Breast epithelium (tissue), 4 donors: ENCODE measurements at regions not wholly inside any gene's neighbourhood (a gene's known extent, or its start where the extent isn't known, plus 50 kb on each side); places are given as distances from the start of the nearest gene placed in this dataset.

ENCODE experiments used
- DNase-seq, 2 donors: peaks; one replicate each; pipeline ENCODE4 v3.0.0-alpha.2; 2019; ENCODE audit warnings: low spot score in 2 of 2
- H3K27ac ChIP-seq, 2 donors: fragments of 200-600 bp; sonication (generic) in 1 of 2; one replicate each; pipeline ENCODE4 v1.5.1; 2016 to 2019; ENCODE audit warnings: mild to moderate bottlenecking in 1 of 2
- H3K27me3 ChIP-seq, 2 donors: fragments of 200-600 bp; sonication (generic) in 1 of 2; one replicate each; pipeline versions ENCODE4 v1.5.1 to v1.6.0; 2017 to 2019; ENCODE audit warnings: control low read depth in 1 of 2, mild to moderate bottlenecking in 1 of 2
- H3K36me3 ChIP-seq: fragments of 200-600 bp; one replicate; pipeline ENCODE4 v1.5.1; 2019
- H3K4me1 ChIP-seq, 2 donors: fragments of 200-600 bp; sonication (generic); one replicate each; pipeline ENCODE4 v1.5.1; 2016 to 2019; ENCODE audit warnings: control low read depth in 1 of 2
- H3K4me3 ChIP-seq, 3 donors: fragments of 200-600 bp; sonication (generic); 1 replicate in 2 of 3; 2 replicates in 1 of 3; pipeline ENCODE4 v1.5.1; 2016 to 2019; ENCODE audit warnings: mild to moderate bottlenecking in 3 of 3, moderate library complexity in 2 of 3
- H3K9me3 ChIP-seq, 2 donors: fragments of 200-600 bp; sonication (generic) in 1 of 2; one replicate each; pipeline ENCODE4 v1.5.1; 2016 to 2019; ENCODE audit warnings: control low read depth in 1 of 2
- POLR2A ChIP-seq: fragments of 450-650 bp; IDR thresholded peaks from one replicate; pipeline ENCODE4 v1.6.1; 2016; ENCODE audit warnings: antibody characterized with exemption, mild to moderate bottlenecking, moderate library complexity
- POLR2AphosphoS5 ChIP-seq, 3 donors: sonication (generic); formaldehyde crosslinking; IDR thresholded peaks; one replicate each; pipeline ENCODE4 v1.6.1; 2017; ENCODE audit warnings: antibody characterized with exemption in 3 of 3
- intact Hi-C: fragments of 100-400 bp; cut with DNase I; formaldehyde crosslinking; loops from one replicate; pipeline ENCODE4 v1.15.1; 2023; ENCODE audit warnings: low total_unique reads
- TF ChIP-seq, protein P1 (sequence below), 3 donors: fragments of 450-650 bp; IDR thresholded peaks; one replicate each; pipeline ENCODE4 v1.5.1; 2016 to 2017; ENCODE audit warnings: antibody characterized with exemption in 3 of 3, mild to moderate bottlenecking in 3 of 3, moderate library complexity in 3 of 3

DNA sequence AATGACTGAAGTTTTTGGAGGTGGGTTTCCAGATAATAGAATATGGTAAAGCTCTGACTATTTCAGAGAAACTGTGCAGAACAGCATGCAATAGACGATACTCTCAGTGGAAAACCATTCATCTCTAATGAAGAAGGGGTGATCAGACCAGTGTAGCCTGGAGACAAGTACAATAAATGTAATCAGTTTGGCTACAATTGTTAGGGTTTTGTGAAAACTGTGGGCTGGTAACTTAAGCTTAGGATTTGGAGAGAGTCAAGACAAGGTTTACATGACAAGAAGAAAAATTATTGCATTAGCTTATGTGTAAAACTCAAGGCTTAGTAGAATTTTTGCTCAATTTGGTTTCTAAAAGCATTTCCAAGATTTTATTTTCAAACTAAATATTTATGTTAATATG is 241.5 kb upstream of the ANKRD50 start:
- Histone ChIP-seq H3K4me3 (no peak overlapping the region), H3K27me3 (no peaks in the 10 kb centered on the region), H3K36me3 (no peaks in the 10 kb centered on the region), H3K9me3 (no peaks in the 10 kb centered on the region), H3K27ac (no peak overlapping the region), H3K4me1 (no peaks in the 10 kb centered on the region)
- intact Hi-C loops = no loop called here
- TF ChIP-seq, protein P1, sequence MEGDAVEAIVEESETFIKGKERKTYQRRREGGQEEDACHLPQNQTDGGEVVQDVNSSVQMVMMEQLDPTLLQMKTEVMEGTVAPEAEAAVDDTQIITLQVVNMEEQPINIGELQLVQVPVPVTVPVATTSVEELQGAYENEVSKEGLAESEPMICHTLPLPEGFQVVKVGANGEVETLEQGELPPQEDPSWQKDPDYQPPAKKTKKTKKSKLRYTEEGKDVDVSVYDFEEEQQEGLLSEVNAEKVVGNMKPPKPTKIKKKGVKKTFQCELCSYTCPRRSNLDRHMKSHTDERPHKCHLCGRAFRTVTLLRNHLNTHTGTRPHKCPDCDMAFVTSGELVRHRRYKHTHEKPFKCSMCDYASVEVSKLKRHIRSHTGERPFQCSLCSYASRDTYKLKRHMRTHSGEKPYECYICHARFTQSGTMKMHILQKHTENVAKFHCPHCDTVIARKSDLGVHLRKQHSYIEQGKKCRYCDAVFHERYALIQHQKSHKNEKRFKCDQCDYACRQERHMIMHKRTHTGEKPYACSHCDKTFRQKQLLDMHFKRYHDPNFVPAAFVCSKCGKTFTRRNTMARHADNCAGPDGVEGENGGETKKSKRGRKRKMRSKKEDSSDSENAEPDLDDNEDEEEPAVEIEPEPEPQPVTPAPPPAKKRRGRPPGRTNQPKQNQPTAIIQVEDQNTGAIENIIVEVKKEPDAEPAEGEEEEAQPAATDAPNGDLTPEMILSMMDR (IDR thresholded peaks at IDR 0.05) = no peak
- TF ChIP-seq POLR2AphosphoS5 (IDR thresholded peaks at IDR 0.05) (no peak), POLR2A (no peak)
- no peak for DNase-seq

DNA sequence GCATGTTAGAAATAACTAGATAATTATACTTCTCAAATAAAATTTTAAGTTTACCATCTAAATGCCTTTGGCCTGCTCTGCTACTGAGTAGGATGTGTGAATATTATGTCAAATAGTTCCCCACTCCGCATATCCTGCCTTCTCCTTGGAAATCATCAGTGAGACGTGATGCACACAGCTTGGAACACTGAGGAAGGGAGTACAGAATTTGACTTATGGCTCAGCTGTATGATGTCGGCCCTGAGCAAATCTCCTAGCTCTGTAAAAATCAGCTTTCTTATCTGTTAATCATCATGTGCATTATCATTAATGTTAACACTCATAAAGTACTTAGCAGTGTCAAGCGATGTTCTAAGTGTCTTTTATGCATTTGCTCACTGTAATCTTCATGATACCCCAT is 241.0 kb upstream of the ANKRD50 start:
- Histone ChIP-seq H3K9me3 (no peaks in the 10 kb centered on the region), H3K27me3 (no peaks in the 10 kb centered on the region), H3K4me3 (no peak overlapping the region), H3K4me1 (no peaks in the 10 kb centered on the region), H3K27ac (no peak overlapping the region), H3K36me3 (no peaks in the 10 kb centered on the region)
- intact Hi-C loops = no loop called here
- DNase-seq = no peak
- TF ChIP-seq, protein P1 (IDR thresholded peaks at IDR 0.05) = no peak
- TF ChIP-seq POLR2AphosphoS5 (IDR thresholded peaks at IDR 0.05) (no peak), POLR2A (no peak)

DNA sequence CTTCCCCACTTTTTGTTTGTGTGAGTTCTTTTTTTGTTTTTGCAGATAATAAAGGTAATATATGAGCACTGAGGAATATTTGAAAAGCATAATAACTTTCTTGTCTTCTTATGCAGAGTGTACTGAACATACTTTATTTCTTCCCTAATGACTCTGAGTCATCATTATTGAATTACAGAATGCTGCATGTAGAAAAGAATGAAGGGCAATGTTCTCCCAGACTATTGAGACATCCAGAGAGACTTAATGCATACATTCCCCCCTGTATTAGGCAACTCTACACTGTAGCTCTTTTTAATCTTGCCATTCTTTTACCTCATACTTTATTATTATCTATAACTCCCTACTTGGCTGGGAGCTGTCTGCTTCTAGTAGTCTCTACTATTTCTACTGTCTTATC is 240.5 kb upstream of the ANKRD50 start:
- Histone ChIP-seq H3K27me3 (no peaks in the 10 kb centered on the region), H3K9me3 (no peaks in the 10 kb centered on the region), H3K36me3 (no peaks in the 10 kb centered on the region), H3K4me1 (no peaks in the 10 kb centered on the region), H3K27ac (no peak overlapping the region), H3K4me3 (no peak overlapping the region)
- intact Hi-C loops = no loop called here
- TF ChIP-seq POLR2A (no peak), POLR2AphosphoS5 (IDR thresholded peaks at IDR 0.05) (no peak)
- TF ChIP-seq, protein P1 (IDR thresholded peaks at IDR 0.05) = no peak
- no peak for DNase-seq

DNA sequence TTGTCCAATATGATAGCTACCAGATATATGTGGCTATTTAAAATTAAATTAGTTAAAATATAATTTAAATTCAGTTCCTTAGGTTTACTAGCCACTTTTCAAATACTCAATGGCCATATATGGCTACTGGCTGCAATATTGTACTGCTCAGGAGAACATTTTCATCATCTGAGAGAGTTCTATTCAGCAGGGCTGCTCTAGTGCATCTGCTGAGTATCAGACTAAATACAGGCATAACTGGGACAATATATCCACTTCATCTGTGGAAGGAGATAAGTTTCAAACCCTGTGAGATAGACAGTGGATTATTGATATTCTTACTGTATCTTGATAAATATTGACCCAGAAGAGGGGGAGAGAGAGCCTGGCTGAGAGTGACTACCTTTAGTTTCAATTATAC is 240.1 kb upstream of the ANKRD50 start:
- Histone ChIP-seq H3K4me3 (no peak overlapping the region), H3K36me3 (no peaks in the 10 kb centered on the region), H3K4me1 (no peaks in the 10 kb centered on the region), H3K27ac (no peak overlapping the region), H3K9me3 (no peaks in the 10 kb centered on the region), H3K27me3 (no peaks in the 10 kb centered on the region)
- TF ChIP-seq, protein P1 (IDR thresholded peaks at IDR 0.05) = no peak
- no peak for TF ChIP-seq POLR2AphosphoS5 (IDR thresholded peaks at IDR 0.05)
- TF ChIP-seq POLR2A = no peak
- DNase-seq = no peak
- intact Hi-C loops = no loop called here

DNA sequence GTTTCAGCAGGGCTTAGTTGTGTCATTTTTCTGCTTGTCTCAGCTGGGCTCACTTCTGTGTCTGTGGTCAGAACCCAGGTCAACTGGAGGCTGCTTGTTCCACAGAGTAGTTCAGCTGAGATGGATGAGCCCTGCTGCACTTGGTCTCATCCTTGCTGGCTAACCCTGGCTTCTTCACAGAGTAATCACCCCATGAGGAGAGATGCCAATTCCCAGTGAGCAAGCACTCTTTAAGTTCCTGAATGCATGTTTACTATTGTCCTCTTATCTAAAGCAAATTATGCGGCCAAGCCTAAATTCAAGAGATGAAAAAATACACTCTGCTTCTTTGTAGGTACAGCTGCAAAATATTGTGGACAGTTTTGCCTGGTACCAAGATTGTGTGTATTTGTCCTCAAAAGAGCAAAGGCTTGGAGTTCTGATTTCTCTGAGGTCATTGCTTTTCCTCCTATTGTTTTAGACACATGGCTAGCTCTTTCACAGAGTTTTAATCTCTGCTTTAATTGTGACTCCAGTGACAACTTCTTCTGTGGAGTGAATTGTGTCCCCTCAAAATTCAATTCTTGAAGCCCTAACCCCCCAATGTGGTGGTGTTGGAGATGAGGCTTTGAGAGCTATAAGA is 236.6 kb upstream of the ANKRD50 start:
- H3K27me3 ChIP-seq = no peaks in the 10 kb centered on the region
- no peak for DNase-seq
- no peak overlapping the region for H3K27ac ChIP-seq
- H3K4me3 ChIP-seq = no peak overlapping the region
- no peaks in the 10 kb centered on the region for H3K36me3 ChIP-seq
- intact Hi-C loops = no loop called here
- H3K9me3 ChIP-seq = no peaks in the 10 kb centered on the region
- no peaks in the 10 kb centered on the region for H3K4me1 ChIP-seq
- TF ChIP-seq POLR2A (no peak), POLR2AphosphoS5 (IDR thresholded peaks at IDR 0.05) (no peak)
- TF ChIP-seq, protein P1 (IDR thresholded peaks at IDR 0.05) = no peak
